Esophagus squamous epithelium (tissue), 5 donors: ENCODE measurements at regions not wholly inside any gene's neighbourhood (a gene's known extent, or its start where the extent isn't known, plus 50 kb on each side); places are given as distances from the start of the nearest gene placed in this dataset.

Source experiments
- DNase-seq: peaks from one replicate; lab custom pipeline; 2025; lab: John Stamatoyannopoulos, UW
- H3K27ac ChIP-seq, 4 donors: fragments of 200-600 bp; sonication (generic); one replicate each; pipeline ENCODE4 v1.5.1; 2016 to 2019; ENCODE audit warnings: mild to moderate bottlenecking in 1 of 4
- H3K27me3 ChIP-seq, 4 donors: fragments of 200-600 bp; sonication (generic); 1 replicate in 3 of 4; 2 replicates in 1 of 4; pipeline versions ENCODE4 v1.5.1 to v1.6.0; 2017 to 2021; ENCODE audit warnings: antibody characterized with exemption in 1 of 4
- H3K36me3 ChIP-seq, 3 donors: fragments of 200-600 bp; sonication (generic); one replicate each; pipeline ENCODE4 v1.5.1; 2016 to 2019
- H3K4me1 ChIP-seq, 3 donors: fragments of 200-600 bp; sonication (generic); one replicate each; pipeline ENCODE4 v1.5.1; 2017 to 2019
- H3K4me3 ChIP-seq, 4 donors: fragments of 200-600 bp; sonication (generic); 1 replicate in 3 of 4; 2 replicates in 1 of 4; pipeline ENCODE4 v1.5.1; 2016 to 2019; ENCODE audit warnings: mild to moderate bottlenecking in 2 of 4, moderate library complexity in 1 of 4
- H3K9me3 ChIP-seq, 3 donors: fragments of 200-600 bp; sonication (generic); one replicate each; pipeline ENCODE4 v1.5.1; 2016 to 2019
- CTCF ChIP-seq, 6 experiments: fragments of 450-650 bp in 4 of 6; fragments of 200-600 bp in 2 of 6; sonication (generic) in 2 of 6; IDR thresholded peaks; one replicate each; pipeline ENCODE4 v1.5.1; 2016 to 2019; ENCODE audit warnings: antibody characterized with exemption in 6 of 6, mild to moderate bottlenecking in 4 of 6, moderate library complexity in 4 of 6
- POLR2A ChIP-seq, 4 donors: fragments of 450-650 bp; IDR thresholded peaks; one replicate each; pipeline ENCODE4 v1.6.1; 2017; ENCODE audit warnings: antibody characterized with exemption in 4 of 4, mild to moderate bottlenecking in 4 of 4, moderate library complexity in 3 of 4
- WGBS, 2 donors: methylation state at CpG; one replicate each; pipeline ENCODE4 v1.1.5; 2018; 5-methylcytosine and 5-hydroxymethylcytosine counted together
- intact Hi-C: fragments of 100-400 bp; cut with DNase I; formaldehyde crosslinking; loops from one replicate; pipeline ENCODE4 v1.15.0; 2022
- donor health status: DM: yes; HTN: yes; CAD: no.

- Histone ChIP-seq H3K9me3 (no peaks in the 10 kb centered on the region), H3K27me3 (no peaks in the 10 kb centered on the region), H3K27ac (no peak overlapping the region), H3K36me3 (no peaks in the 10 kb centered on the region), H3K4me3 (no peak overlapping the region), H3K4me1 (no peaks in the 10 kb centered on the region)
- WGBS, 2 donors: 66 to 76% methylated on average over 2 of the region's 2 CpGs
- intact Hi-C loops: no loop called here
- no peak for DNase-seq
- TF ChIP-seq CTCF (IDR thresholded peaks at IDR 0.05) (no peak), POLR2A (IDR thresholded peaks at IDR 0.05) (no peak)
Observed at GRCh38 chr13:104043184-104043583, 977.0 kb upstream of the SLC10A2 start.

GRCh38 chr13:104034891-104035290 lies 968.7 kb upstream of the SLC10A2 start:
- no peak for DNase-seq
- 38 to 48% methylated on average over 2 of the region's 2 CpGs for WGBS, 2 donors
- TF ChIP-seq POLR2A (IDR thresholded peaks at IDR 0.05) (no peak), CTCF (IDR thresholded peaks at IDR 0.05) (no peak)
- H3K4me3 ChIP-seq: no peak overlapping the region
- H3K27ac ChIP-seq: no peak overlapping the region
- no peaks in the 10 kb centered on the region for H3K4me1 ChIP-seq
- no peaks in the 10 kb centered on the region for H3K27me3 ChIP-seq
- no peaks in the 10 kb centered on the region for H3K9me3 ChIP-seq
- intact Hi-C loops: no loop called here
- H3K36me3 ChIP-seq: no peaks in the 10 kb centered on the region

- Histone ChIP-seq H3K9me3 (no peaks in the 10 kb centered on the region), H3K27ac (no peak overlapping the region), H3K27me3 (no peaks in the 10 kb centered on the region), H3K4me1 (no peaks in the 10 kb centered on the region), H3K36me3 (no peaks in the 10 kb centered on the region), H3K4me3 (no peak overlapping the region)
- 22 to 61% methylated on average over 2 of the region's 2 CpGs for WGBS, 2 donors
- TF ChIP-seq POLR2A (IDR thresholded peaks at IDR 0.05) (no peak), CTCF (IDR thresholded peaks at IDR 0.05) (no peak)
- intact Hi-C loops: no loop called here
- no peak for DNase-seq
Observed at GRCh38 chr13:104025303-104025702, 959.1 kb upstream of the SLC10A2 start.

GRCh38 chr13:104024416-104025170 lies 958.4 kb upstream of the SLC10A2 start:
- Histone ChIP-seq H3K4me3 (no peak overlapping the region), H3K36me3 (no peaks in the 10 kb centered on the region), H3K27ac (no peak overlapping the region), H3K9me3 (no peaks in the 10 kb centered on the region), H3K27me3 (no peaks in the 10 kb centered on the region), H3K4me1 (no peaks in the 10 kb centered on the region)
- no peak for DNase-seq
- WGBS, 2 donors: 37 to 41% methylated on average over 4 of the region's 4 CpGs
- TF ChIP-seq POLR2A (IDR thresholded peaks at IDR 0.05) (no peak), CTCF (IDR thresholded peaks at IDR 0.05) (no peak)
- intact Hi-C loops: no loop called here

GRCh38 chr13:104021806-104022397 lies 955.7 kb upstream of the SLC10A2 start:
- H3K9me3 ChIP-seq: no peaks in the 10 kb centered on the region
- TF ChIP-seq POLR2A (IDR thresholded peaks at IDR 0.05) (no peak), CTCF (IDR thresholded peaks at IDR 0.05) (no peak)
- DNase-seq: no peak
- intact Hi-C loops: no loop called here
- 92% methylated on average over 4 of the region's 4 CpGs for WGBS, 2 donors
- no peaks in the 10 kb centered on the region for H3K27me3 ChIP-seq
- H3K36me3 ChIP-seq: no peaks in the 10 kb centered on the region
- no peak overlapping the region for H3K27ac ChIP-seq
- no peak overlapping the region for H3K4me3 ChIP-seq
- H3K4me1 ChIP-seq: no peaks in the 10 kb centered on the region
